A549 (cell line): ENCODE measurements at regions not wholly inside any gene's neighbourhood (a gene's known extent, or its start where the extent isn't known, plus 50 kb on each side); places are given as distances from the start of the nearest gene placed in this dataset.

Experiments used
- ATAC-seq, 2 experiments: fragments of 200-7000 bp in 1 of 2; fragments of >200 bp in 1 of 2; cut with Nextera tagmentation in 1 of 2; cut with Tn5 transposase in 1 of 2; 3 replicates each; pipeline versions ENCODE4 v1.8.0 to v1.9.1; 2018 to 2020; ENCODE audit warnings: mild to moderate bottlenecking in 1 of 2, moderate library complexity in 1 of 2
- CTCF ChIA-PET: fragments of 300-600 bp; sonication (Branson Sonifier 250); formaldehyde crosslinking; extraction: SDS; loops from one replicate; lab custom pipeline; 2021; ENCODE audit warnings: antibody characterized with exemption, inconsistent platforms; lab: Yijun Ruan, JAX
- POLR2A ChIA-PET: fragments of 350-600 bp; formaldehyde crosslinking; extraction: SDS; loops from one replicate; lab custom pipeline; 2021; ENCODE audit warnings: antibody characterized with exemption, inconsistent platforms; lab: Yijun Ruan, JAX
- DNase-seq, 2 experiments: peaks; one replicate each; pipeline versions ENCODE4 v3.0.0 to v3.0.0-alpha.2; 2011 to 2016; ENCODE audit warnings: low read depth in 1 of 2, low spot score in 1 of 2
- FAIRE-seq: peaks from 2 replicates; lab custom pipeline; 2011; peaks lifted over from hg19 to GRCh38; lab: Jason Lieb, UNC
- H3K27ac ChIP-seq, 2 experiments: fragments of >200 bp; sonication (Bioruptor Twin); formaldehyde crosslinking; 3 replicates each; pipeline ENCODE4 v1.5.1; 2016 to 2017
- H3K4me1 ChIP-seq: fragments of >200 bp; sonication (Bioruptor Twin); formaldehyde crosslinking; 3 replicates; pipeline ENCODE4 v1.6.1; 2016
- H3K4me2 ChIP-seq: fragments of >200 bp; sonication (Bioruptor Twin); formaldehyde crosslinking; 3 replicates; pipeline ENCODE4 v1.6.1; 2016
- H3K4me3 ChIP-seq: fragments of >200 bp; sonication (Bioruptor Twin); formaldehyde crosslinking; 3 replicates; pipeline ENCODE4 v1.5.1; 2016
- H3K9me3 ChIP-seq: fragments of >200 bp; sonication (Bioruptor Twin); formaldehyde crosslinking; 3 replicates; pipeline ENCODE4 v1.6.1; 2016
- BCL3 ChIP-seq: fragments of >200 bp; sonication (Bioruptor Twin); formaldehyde crosslinking; IDR thresholded peaks from 3 replicates; pipeline ENCODE4 v1.6.1; 2016
- CBX2 ChIP-seq: fragments of 200-600 bp; sonication (generic); IDR thresholded peaks from 2 replicates; pipeline ENCODE4 v1.6.1; 2016; ENCODE audit warnings: low read depth, mild to moderate bottlenecking, borderline replicate concordance
- CHD4 ChIP-seq: fragments of 200-600 bp; sonication (generic); IDR thresholded peaks from 2 replicates; pipeline ENCODE4 v1.6.1; 2016; ENCODE audit warnings: antibody characterized with exemption, mild to moderate bottlenecking, borderline replicate concordance
- E2F6 ChIP-seq: IDR thresholded peaks from 2 replicates; pipeline ENCODE4 v1.6.1; 2012; ENCODE audit warnings: low read depth, borderline replicate concordance
- EHF ChIP-seq: fragments of 250-450 bp; sonication (Bioruptor Pico); IDR thresholded peaks from 2 replicates; pipeline ENCODE4 v1.5.0; 2020; ENCODE audit warnings: mild to moderate bottlenecking
- ESRRA ChIP-seq: fragments of 150-350 bp; IDR thresholded peaks from 2 replicates; pipeline ENCODE4 v1.6.1; 2014; ENCODE audit warnings: mild to moderate bottlenecking, low read length, borderline replicate concordance
- FOSB ChIP-seq: fragments of 250-450 bp; sonication (Bioruptor Pico); IDR thresholded peaks from 2 replicates; pipeline ENCODE4 v1.5.0; 2020; ENCODE audit warnings: mild to moderate bottlenecking, moderate library complexity
- HOXA7 ChIP-seq: fragments of 250-450 bp; sonication (Bioruptor Pico); IDR thresholded peaks from 2 replicates; pipeline ENCODE4 v1.5.0; 2020; ENCODE audit warnings: mild to moderate bottlenecking, moderate library complexity
- HOXB13 ChIP-seq: fragments of 250-450 bp; sonication (Bioruptor Pico); IDR thresholded peaks from 2 replicates; pipeline ENCODE4 v1.5.0; 2020; ENCODE audit warnings: low read depth, mild to moderate bottlenecking, moderate library complexity
- HOXB5 ChIP-seq: fragments of 250-450 bp; sonication (Bioruptor Pico); IDR thresholded peaks from 2 replicates; pipeline ENCODE4 v1.5.0; 2020; ENCODE audit warnings: mild to moderate bottlenecking, moderate library complexity
- JUNB ChIP-seq: fragments of >200 bp; sonication (Bioruptor Twin); formaldehyde crosslinking; IDR thresholded peaks from 2 replicates; pipeline ENCODE4 v1.6.1; 2016
- KDM1A ChIP-seq: fragments of 200-600 bp; sonication (generic); IDR thresholded peaks from 2 replicates; pipeline ENCODE4 v1.6.1; 2016; ENCODE audit warnings: low read depth, mild to moderate bottlenecking
- MAX ChIP-seq: IDR thresholded peaks from 2 replicates; pipeline ENCODE4 v1.6.1; 2012
- NR3C1 ChIP-seq: fragments of >200 bp; sonication (Bioruptor Twin); formaldehyde crosslinking; IDR thresholded peaks from 3 replicates; pipeline ENCODE4 v1.6.1; 2017
- PBX3 ChIP-seq: IDR thresholded peaks from 2 replicates; pipeline ENCODE4 v1.6.1; 2012
- PHF8 ChIP-seq: fragments of 200-600 bp; sonication (generic); IDR thresholded peaks from 2 replicates; pipeline ENCODE4 v1.6.1; 2016; ENCODE audit warnings: low read depth, mild to moderate bottlenecking, antibody characterized with exemption, moderate library complexity, borderline replicate concordance
- RARB ChIP-seq: fragments of 250-450 bp; sonication (Bioruptor Pico); IDR thresholded peaks from 2 replicates; pipeline ENCODE4 v1.8.0; 2021; ENCODE audit warnings: mild to moderate bottlenecking, moderate library complexity
- RFX5 ChIP-seq: fragments of 450-650 bp; IDR thresholded peaks from 2 replicates; pipeline ENCODE4 v1.7.1; 2014; ENCODE audit warnings: antibody characterized with exemption, mild to moderate bottlenecking, moderate library complexity
- SREBF2 ChIP-seq: fragments of 450-650 bp; IDR thresholded peaks from 2 replicates; pipeline ENCODE4 v1.6.1; 2014; ENCODE audit warnings: mild to moderate bottlenecking, moderate library complexity
- ZC3H11A ChIP-seq: fragments of 450-650 bp; IDR thresholded peaks from 2 replicates; pipeline ENCODE4 v1.6.1; 2014; ENCODE audit warnings: antibody characterized with exemption, mild to moderate bottlenecking
- ZFP36 ChIP-seq: fragments of 450-650 bp; IDR thresholded peaks from 2 replicates; pipeline ENCODE4 v1.6.1; 2014; ENCODE audit warnings: borderline replicate concordance; ENCODE audit not compliant: partially characterized antibody
- ZNF302 ChIP-seq: fragments of 250-450 bp; sonication (Bioruptor Pico); IDR thresholded peaks from 2 replicates; pipeline ENCODE4 v1.9.0; 2021; ENCODE audit warnings: inconsistent platforms, mild to moderate bottlenecking, moderate library complexity
- WGBS: methylation state at CpG from one replicate; pipeline ENCODE4 v1.1.6; 2017; ENCODE audit errors: missing lambda C conversion rate; 5-methylcytosine and 5-hydroxymethylcytosine counted together
- TF ChIP-seq, protein P1 (sequence below): fragments of >200 bp; sonication (Bioruptor Twin); formaldehyde crosslinking; IDR thresholded peaks from 2 replicates; pipeline ENCODE4 v1.6.1; 2016
- TF ChIP-seq, protein P2 (sequence below): fragments of 450-650 bp; IDR thresholded peaks from 2 replicates; pipeline ENCODE4 v1.6.1; 2014; ENCODE audit warnings: antibody characterized with exemption

GRCh38 chr5:130912088-130912487, 253.0 kb downstream of the HINT1 start (continued):
- TF ChIP-seq HOXB13 (CRISPR knock-in tag) (no peak), PHF8 (no peak), CHD4 (no peak), PBX3 (no peak), RFX5 (no peak), JUNB (no peak), CBX2 (no peak)
- TF ChIP-seq, protein P1, sequence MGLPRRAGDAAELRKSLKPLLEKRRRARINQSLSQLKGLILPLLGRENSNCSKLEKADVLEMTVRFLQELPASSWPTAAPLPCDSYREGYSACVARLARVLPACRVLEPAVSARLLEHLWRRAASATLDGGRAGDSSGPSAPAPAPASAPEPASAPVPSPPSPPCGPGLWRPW, result no peak

GRCh38 chr5:130908186-130908585, 256.9 kb downstream of the HINT1 start:
- DNase-seq (no peak), FAIRE-seq (peak; percentile 65), ATAC-seq (no peak)
- H3K4me3 ChIP-seq, result no peak overlapping the region
- H3K27ac ChIP-seq, result no peak overlapping the region
- TF ChIP-seq, protein P2, sequence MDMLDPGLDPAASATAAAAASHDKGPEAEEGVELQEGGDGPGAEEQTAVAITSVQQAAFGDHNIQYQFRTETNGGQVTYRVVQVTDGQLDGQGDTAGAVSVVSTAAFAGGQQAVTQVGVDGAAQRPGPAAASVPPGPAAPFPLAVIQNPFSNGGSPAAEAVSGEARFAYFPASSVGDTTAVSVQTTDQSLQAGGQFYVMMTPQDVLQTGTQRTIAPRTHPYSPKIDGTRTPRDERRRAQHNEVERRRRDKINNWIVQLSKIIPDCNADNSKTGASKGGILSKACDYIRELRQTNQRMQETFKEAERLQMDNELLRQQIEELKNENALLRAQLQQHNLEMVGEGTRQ, result no peak
- TF ChIP-seq EHF (no peak), HOXB5 (CRISPR knock-in tag) (no peak), ZFP36 (no peak), ZC3H11A (no peak), ZNF302 (CRISPR knock-in tag) (no peak), SREBF2 (no peak), FOSB (no peak), RARB (CRISPR knock-in tag) (no peak), KDM1A (no peak), E2F6 (no peak), PBX3 (no peak), MAX (no peak), NR3C1 (no peak), BCL3 (no peak), ESRRA (no peak), HOXA7 (no peak)
- 66% methylated on average over 3 of the region's 3 CpGs for WGBS
- CTCF ChIA-PET, result no interaction called here
- no peaks in the 10 kb centered on the region; the same call in 2 of the 3 replicates for H3K9me3 ChIP-seq
- no peak overlapping the region for H3K4me2 ChIP-seq
- H3K4me1 ChIP-seq, result no peaks in the 10 kb centered on the region
- POLR2A ChIA-PET, result no interaction called here
